Sigmoid colon (tissue), 6 donors: ENCODE measurements at regions not wholly inside any gene's neighbourhood (a gene's known extent, or its start where the extent isn't known, plus 50 kb on each side); places are given as distances from the start of the nearest gene placed in this dataset.

Experiments used
- DNase-seq: peaks from one replicate; pipeline ENCODE4 v3.0.0-alpha.2; 2019
- H3K27ac ChIP-seq, 4 donors: fragments of 200-600 bp; sonication (generic); one replicate each; pipeline ENCODE4 v1.5.1; 2016 to 2019; ENCODE audit warnings: mild to moderate bottlenecking in 1 of 4
- H3K27me3 ChIP-seq, 3 donors: fragments of 200-600 bp; sonication (generic); one replicate each; pipeline ENCODE4 v1.5.1; 2019; ENCODE audit warnings: mild to moderate bottlenecking in 1 of 3
- H3K36me3 ChIP-seq, 4 donors: fragments of 200-600 bp; sonication (generic); one replicate each; pipeline ENCODE4 v1.5.1; 2016 to 2019
- H3K4me1 ChIP-seq, 4 donors: fragments of 200-600 bp; sonication (generic); one replicate each; pipeline ENCODE4 v1.5.1; 2017 to 2019
- H3K4me3 ChIP-seq, 4 donors: fragments of 200-600 bp; sonication (generic); one replicate each; pipeline ENCODE4 v1.5.1; 2017 to 2019; ENCODE audit warnings: mild to moderate bottlenecking in 2 of 4, moderate library complexity in 1 of 4
- H3K9me3 ChIP-seq, 4 donors: fragments of 200-600 bp in 3 of 4; sonication (generic) in 3 of 4; one replicate each; pipeline versions ENCODE4 v1.5.1 to v1.6.1; 2013 to 2019
- EP300 ChIP-seq, 4 donors: sonication (generic); formaldehyde crosslinking; IDR thresholded peaks; one replicate each; pipeline ENCODE4 v1.6.1; 2017; ENCODE audit warnings: antibody characterized with exemption in 4 of 4
- POLR2A ChIP-seq, 2 donors: fragments of 450-650 bp; IDR thresholded peaks; one replicate each; pipeline ENCODE4 v1.6.1; 2016; ENCODE audit warnings: antibody characterized with exemption in 2 of 2, mild to moderate bottlenecking in 2 of 2, moderate library complexity in 2 of 2
- POLR2AphosphoS5 ChIP-seq, 4 donors: sonication (generic); formaldehyde crosslinking; IDR thresholded peaks; one replicate each; pipeline ENCODE4 v1.6.1; 2017; ENCODE audit warnings: antibody characterized with exemption in 4 of 4
- WGBS, 2 donors: extraction: QIAGEN DNeasy Blood & Tissue Kit; methylation state at CpG; one replicate each; pipeline ENCODE4 v1.1.7; 2013; 5-methylcytosine and 5-hydroxymethylcytosine counted together
- intact Hi-C: fragments of 100-400 bp; cut with DNase I; formaldehyde crosslinking; loops from one replicate; pipeline ENCODE4 v1.15.1; 2023
- TF ChIP-seq, protein P1 (sequence below), 4 experiments: fragments of 450-650 bp in 3 of 4; fragments of 200-600 bp in 1 of 4; IDR thresholded peaks; one replicate each; pipeline ENCODE4 v1.5.1; 2016 to 2019; ENCODE audit warnings: antibody characterized with exemption in 4 of 4, mild to moderate bottlenecking in 3 of 4, moderate library complexity in 2 of 4
- donor health status: healthy with polysubstance abuse.
- donor health status: healthy.

DNA sequence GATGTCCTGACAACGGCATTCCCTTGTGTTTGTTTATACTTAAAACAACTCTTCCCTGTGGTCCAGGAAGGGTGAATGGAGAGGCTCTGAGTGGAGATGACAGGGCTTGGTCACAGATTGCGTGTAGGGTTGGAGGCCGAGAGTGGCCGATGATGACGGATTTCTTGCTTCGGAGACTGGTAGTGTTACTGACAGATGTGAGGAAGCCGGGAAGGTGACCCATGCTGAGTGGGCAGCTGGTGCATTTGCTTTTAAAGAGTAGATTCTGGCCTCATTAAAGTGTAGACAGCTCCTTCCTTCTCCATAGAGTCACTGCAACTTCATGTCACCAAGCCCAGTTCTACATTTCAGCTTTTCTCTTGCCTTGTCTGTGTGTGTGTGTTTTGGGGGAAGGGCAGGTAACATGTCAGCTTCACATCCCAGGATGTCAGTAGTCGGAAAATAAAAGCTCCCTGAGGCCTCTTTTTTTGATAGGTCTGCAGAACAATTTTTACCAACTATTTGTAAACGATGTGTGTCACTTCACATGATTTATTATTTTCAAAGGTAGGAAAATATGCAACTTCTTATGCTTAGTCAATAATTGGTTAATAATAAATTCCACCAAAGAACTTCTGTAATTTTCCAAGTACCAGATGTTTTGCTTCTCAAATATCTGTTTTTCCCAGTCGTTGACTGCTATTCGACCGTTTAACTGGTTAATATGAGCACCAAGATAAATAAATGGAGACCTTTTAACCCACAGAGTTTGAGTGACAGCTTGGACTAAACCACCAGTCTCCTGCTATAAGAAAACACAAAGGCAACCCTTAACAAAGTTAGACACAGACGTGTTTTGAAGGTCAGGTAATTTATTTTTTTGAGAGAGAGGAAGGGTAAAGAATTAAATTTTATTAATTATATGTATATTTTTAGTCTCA lies 436.9 kb downstream of the SLC4A3 start:
- no peak for DNase-seq
- no peaks in the 10 kb centered on the region for H3K9me3 ChIP-seq
- no peak overlapping the region for H3K4me3 ChIP-seq
- intact Hi-C loops, result no loop called here
- 55 to 57% methylated on average over 13 of the region's 13 CpGs for WGBS, 2 donors
- no peaks in the 10 kb centered on the region for H3K4me1 ChIP-seq
- H3K27me3 ChIP-seq, result no peaks in the 10 kb centered on the region
- no peak for TF ChIP-seq POLR2AphosphoS5 (IDR thresholded peaks at IDR 0.05)
- H3K27ac ChIP-seq, result no peak overlapping the region
- no peaks in the 10 kb centered on the region for H3K36me3 ChIP-seq

DNA sequence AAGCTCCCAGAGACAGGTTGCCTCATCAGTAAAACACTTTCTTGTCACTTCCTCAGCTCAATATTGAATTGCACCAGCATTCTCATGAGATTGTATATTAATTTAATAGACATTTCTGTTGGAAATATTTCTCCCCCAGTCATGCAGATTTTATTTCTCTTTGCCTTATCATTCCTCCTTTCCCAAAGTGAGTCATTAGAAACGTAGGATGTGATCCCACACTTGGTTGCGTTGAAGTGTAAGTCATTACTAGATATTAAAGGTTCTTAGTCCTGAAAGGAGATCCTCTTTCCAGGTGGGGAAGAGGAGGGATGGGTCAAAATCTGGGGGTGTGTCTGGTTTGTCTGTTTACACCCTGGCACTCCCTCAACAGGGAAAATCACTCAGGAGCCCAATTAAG lies 438.2 kb downstream of the SLC4A3 start:
- 79 to 85% methylated on average over 2 of the region's 2 CpGs for WGBS, 2 donors
- Histone ChIP-seq H3K9me3 (no peaks in the 10 kb centered on the region), H3K4me1 (no peaks in the 10 kb centered on the region), H3K27me3 (no peaks in the 10 kb centered on the region), H3K4me3 (no peak overlapping the region), H3K27ac (no peak overlapping the region), H3K36me3 (no peaks in the 10 kb centered on the region)
- TF ChIP-seq, protein P1, sequence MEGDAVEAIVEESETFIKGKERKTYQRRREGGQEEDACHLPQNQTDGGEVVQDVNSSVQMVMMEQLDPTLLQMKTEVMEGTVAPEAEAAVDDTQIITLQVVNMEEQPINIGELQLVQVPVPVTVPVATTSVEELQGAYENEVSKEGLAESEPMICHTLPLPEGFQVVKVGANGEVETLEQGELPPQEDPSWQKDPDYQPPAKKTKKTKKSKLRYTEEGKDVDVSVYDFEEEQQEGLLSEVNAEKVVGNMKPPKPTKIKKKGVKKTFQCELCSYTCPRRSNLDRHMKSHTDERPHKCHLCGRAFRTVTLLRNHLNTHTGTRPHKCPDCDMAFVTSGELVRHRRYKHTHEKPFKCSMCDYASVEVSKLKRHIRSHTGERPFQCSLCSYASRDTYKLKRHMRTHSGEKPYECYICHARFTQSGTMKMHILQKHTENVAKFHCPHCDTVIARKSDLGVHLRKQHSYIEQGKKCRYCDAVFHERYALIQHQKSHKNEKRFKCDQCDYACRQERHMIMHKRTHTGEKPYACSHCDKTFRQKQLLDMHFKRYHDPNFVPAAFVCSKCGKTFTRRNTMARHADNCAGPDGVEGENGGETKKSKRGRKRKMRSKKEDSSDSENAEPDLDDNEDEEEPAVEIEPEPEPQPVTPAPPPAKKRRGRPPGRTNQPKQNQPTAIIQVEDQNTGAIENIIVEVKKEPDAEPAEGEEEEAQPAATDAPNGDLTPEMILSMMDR (IDR thresholded peaks at IDR 0.05), result no peak
- TF ChIP-seq EP300 (IDR thresholded peaks at IDR 0.05) (no peak), POLR2A (IDR thresholded peaks at IDR 0.05) (no peak)
- intact Hi-C loops, result no loop called here
- DNase-seq, result no peak

DNA sequence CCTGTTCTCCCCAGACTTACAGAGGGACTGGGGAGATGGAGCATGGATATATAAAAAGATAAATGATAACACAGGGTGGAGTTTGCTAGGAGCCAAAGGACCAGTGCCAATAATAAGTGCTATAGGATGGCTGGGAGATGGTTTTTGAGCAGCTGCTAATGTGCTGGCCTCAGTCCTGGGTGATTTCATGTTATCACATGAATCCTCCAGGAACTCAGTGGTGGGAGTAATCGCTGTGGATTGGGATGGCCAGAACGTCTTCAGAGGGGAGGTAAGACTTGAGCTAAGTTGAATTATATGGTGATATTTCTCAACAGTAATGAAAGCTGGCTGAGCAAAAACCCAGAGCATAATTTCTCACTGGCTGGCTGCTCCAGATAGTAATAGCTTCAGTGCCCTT lies 441.4 kb downstream of the SLC4A3 start:
- WGBS, 2 donors, result 74 to 78% methylated on average over 2 of the region's 2 CpGs
- Histone ChIP-seq H3K9me3 (no peaks in the 10 kb centered on the region), H3K4me1 (no peaks in the 10 kb centered on the region), H3K27ac (no peak overlapping the region), H3K4me3 (no peak overlapping the region), H3K36me3 (no peaks in the 10 kb centered on the region), H3K27me3 (no peaks in the 10 kb centered on the region)
- DNase-seq, result no peak
- TF ChIP-seq EP300 (IDR thresholded peaks at IDR 0.05), result no peak
- no peak for TF ChIP-seq POLR2AphosphoS5 (IDR thresholded peaks at IDR 0.05)
- no peak for TF ChIP-seq POLR2A (IDR thresholded peaks at IDR 0.05)
- TF ChIP-seq, protein P1 (IDR thresholded peaks at IDR 0.05), result no peak
- intact Hi-C loops, result no loop called here

DNA sequence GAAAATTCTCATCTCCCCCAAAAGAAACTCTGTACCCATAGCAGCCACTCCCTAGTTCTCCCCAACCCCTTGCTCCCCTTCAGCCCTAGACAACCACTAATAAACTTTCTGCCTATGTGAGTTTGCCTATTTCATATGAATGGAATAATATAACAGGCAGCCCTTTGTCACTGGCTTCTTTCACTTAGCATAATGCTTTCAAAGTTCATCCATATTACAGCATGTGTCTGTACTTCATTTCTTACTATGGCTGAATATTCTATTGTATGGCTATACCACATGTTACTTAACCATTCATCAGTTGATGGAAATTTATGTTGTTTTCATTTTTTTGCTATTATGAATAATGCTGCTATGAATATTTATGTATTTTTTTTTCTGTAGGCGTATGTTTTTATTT lies 442.9 kb downstream of the SLC4A3 start:
- Histone ChIP-seq H3K27me3 (no peaks in the 10 kb centered on the region), H3K4me1 (no peaks in the 10 kb centered on the region), H3K4me3 (no peak overlapping the region), H3K36me3 (no peaks in the 10 kb centered on the region), H3K9me3 (no peaks in the 10 kb centered on the region), H3K27ac (no peak overlapping the region)
- WGBS, 2 donors, result 94% methylated on average over 1 of the region's 1 CpG
- TF ChIP-seq POLR2AphosphoS5 (IDR thresholded peaks at IDR 0.05) (no peak), POLR2A (IDR thresholded peaks at IDR 0.05) (no peak), EP300 (IDR thresholded peaks at IDR 0.05) (no peak)
- TF ChIP-seq, protein P1 (IDR thresholded peaks at IDR 0.05), result no peak
- no peak for DNase-seq
- intact Hi-C loops, result no loop called here

DNA sequence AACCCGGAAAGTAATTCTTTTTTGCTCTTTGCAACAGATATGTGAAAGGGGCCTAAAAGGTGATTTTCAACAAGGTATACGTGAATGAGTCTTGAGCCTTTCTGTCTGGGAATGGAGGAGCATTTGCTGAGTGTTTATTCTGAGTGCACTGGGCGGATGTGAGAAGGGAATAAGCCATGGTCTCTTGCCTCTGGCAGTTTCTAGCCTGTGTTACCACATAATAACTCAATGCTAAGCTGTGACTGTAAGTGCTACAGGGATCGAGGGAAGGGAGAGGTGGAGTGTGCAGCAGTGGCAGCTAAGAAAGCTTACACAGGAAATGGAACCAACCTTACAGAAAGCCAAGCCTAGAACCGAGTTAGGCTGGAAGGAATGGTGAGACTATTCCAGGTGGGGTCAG lies 444.3 kb downstream of the SLC4A3 start:
- H3K36me3 ChIP-seq, result no peaks in the 10 kb centered on the region
- H3K27ac ChIP-seq, result no peak overlapping the region
- no peak for DNase-seq
- TF ChIP-seq POLR2AphosphoS5 (IDR thresholded peaks at IDR 0.05) (no peak), EP300 (IDR thresholded peaks at IDR 0.05) (no peak), POLR2A (IDR thresholded peaks at IDR 0.05) (no peak)
- TF ChIP-seq, protein P1 (IDR thresholded peaks at IDR 0.05), result no peak
- H3K4me1 ChIP-seq, result no peaks in the 10 kb centered on the region
- no peaks in the 10 kb centered on the region for H3K9me3 ChIP-seq
- intact Hi-C loops, result no loop called here
- 84% methylated on average over 5 of the region's 5 CpGs for WGBS, 2 donors
- no peaks in the 10 kb centered on the region for H3K27me3 ChIP-seq
- no peak overlapping the region for H3K4me3 ChIP-seq
